ENCODE measurements at regions not wholly inside any gene's neighbourhood (a gene's known extent, or its start where the extent isn't known, plus 50 kb on each side); places are given as distances from the start of the nearest gene placed in this dataset.

DNA sequence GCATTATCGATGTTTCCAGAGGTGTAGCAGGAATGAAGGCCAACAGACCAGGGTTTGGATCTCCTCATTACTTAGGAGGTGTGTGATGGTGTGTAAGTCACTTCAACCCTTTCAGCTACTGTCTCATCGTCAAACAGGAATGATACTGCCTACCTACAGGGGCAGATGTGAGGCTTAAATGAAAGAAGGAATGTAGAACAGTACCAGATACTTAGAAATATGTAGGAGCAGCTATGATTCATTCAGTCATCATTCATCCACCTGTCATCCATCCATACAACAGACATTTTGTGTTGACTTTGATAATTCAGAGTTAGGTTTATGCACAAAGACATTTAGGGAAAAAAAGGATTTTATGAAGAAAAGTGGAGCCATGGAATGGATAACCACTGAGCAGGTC lies 486.9 kb upstream of the DAB1 start:
- no peak overlapping the region for H3K4me3 ChIP-seq (ENCODE audit: insufficient read depth, low read length, poor library complexity, severe bottlenecking)
- H3K36me3 ChIP-seq (ENCODE audit: low read length): no peaks in the 10 kb centered on the region
- H3K9ac ChIP-seq (ENCODE audit: low read length): no peak overlapping the region
- no peaks in the 10 kb centered on the region for H3F3A ChIP-seq (ENCODE audit: insufficient read depth)
- no peak overlapping the region for H3K27ac ChIP-seq (ENCODE audit: low read depth, low read length)
- no peaks in the 10 kb centered on the region for H3K27me3 ChIP-seq (ENCODE audit: low read length)
- H2AFZ ChIP-seq (ENCODE audit: low read depth, low read length, severe bottlenecking): no peak overlapping the region
- H3K4me2 ChIP-seq (ENCODE audit: low read depth, low read length, poor library complexity, severe bottlenecking): no peak overlapping the region
- no peaks in the 10 kb centered on the region for H3K9me3 ChIP-seq (ENCODE audit: insufficient read depth, low read length)
- H3K9me2 ChIP-seq (replicated peaks; ENCODE audit: insufficient read depth, low read length): no peaks in the 10 kb centered on the region
- H3K79me2 ChIP-seq (ENCODE audit: insufficient read depth, low read length): no peaks in the 10 kb centered on the region
- TF ChIP-seq, protein P1, sequence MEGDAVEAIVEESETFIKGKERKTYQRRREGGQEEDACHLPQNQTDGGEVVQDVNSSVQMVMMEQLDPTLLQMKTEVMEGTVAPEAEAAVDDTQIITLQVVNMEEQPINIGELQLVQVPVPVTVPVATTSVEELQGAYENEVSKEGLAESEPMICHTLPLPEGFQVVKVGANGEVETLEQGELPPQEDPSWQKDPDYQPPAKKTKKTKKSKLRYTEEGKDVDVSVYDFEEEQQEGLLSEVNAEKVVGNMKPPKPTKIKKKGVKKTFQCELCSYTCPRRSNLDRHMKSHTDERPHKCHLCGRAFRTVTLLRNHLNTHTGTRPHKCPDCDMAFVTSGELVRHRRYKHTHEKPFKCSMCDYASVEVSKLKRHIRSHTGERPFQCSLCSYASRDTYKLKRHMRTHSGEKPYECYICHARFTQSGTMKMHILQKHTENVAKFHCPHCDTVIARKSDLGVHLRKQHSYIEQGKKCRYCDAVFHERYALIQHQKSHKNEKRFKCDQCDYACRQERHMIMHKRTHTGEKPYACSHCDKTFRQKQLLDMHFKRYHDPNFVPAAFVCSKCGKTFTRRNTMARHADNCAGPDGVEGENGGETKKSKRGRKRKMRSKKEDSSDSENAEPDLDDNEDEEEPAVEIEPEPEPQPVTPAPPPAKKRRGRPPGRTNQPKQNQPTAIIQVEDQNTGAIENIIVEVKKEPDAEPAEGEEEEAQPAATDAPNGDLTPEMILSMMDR (IDR thresholded peaks at IDR 0.05; ENCODE audit: insufficient read depth, low read length, poor library complexity, severe bottlenecking): no peak
- no peak for TF ChIP-seq EZH2phosphoT487 (conservative IDR thresholded peaks at IDR 0.05; ENCODE audit: low read length)
- no peaks in the 10 kb centered on the region for H4K20me1 ChIP-seq (ENCODE audit: low read depth, low read length)

DNA sequence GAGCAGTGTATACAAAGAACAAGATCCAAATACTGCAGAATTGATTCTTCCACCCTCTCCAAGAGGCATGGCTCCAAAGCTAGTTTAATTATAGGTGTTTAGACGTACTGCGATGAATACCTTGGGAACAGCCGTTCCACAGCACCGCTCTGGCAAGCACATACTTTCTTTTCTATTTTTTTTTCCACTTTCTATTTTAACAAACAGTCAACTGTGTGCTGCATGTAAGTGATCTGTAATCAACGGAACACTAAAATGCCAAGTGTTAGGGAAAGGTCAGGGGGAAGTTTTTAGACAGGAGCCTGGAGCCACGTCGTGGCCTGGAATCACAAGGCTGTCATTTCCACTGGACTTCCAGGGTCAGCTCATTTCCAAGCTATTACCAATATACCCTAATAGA lies 486.4 kb upstream of the DAB1 start:
- H3K4me2 ChIP-seq (ENCODE audit: low read depth, low read length, poor library complexity, severe bottlenecking): no peak overlapping the region
- no peaks in the 10 kb centered on the region for H3K27me3 ChIP-seq (ENCODE audit: low read length)
- no peaks in the 10 kb centered on the region for H3K9me2 ChIP-seq (replicated peaks; ENCODE audit: insufficient read depth, low read length)
- no peaks in the 10 kb centered on the region for H3K36me3 ChIP-seq (ENCODE audit: low read length)
- no peaks in the 10 kb centered on the region for H3K9me3 ChIP-seq (ENCODE audit: insufficient read depth, low read length)
- H3K9ac ChIP-seq (ENCODE audit: low read length): no peak overlapping the region
- H2AFZ ChIP-seq (ENCODE audit: low read depth, low read length, severe bottlenecking): no peak overlapping the region
- no peaks in the 10 kb centered on the region for H3K79me2 ChIP-seq (ENCODE audit: insufficient read depth, low read length)
- no peaks in the 10 kb centered on the region for H4K20me1 ChIP-seq (ENCODE audit: low read depth, low read length)
- no peak for TF ChIP-seq EZH2phosphoT487 (conservative IDR thresholded peaks at IDR 0.05; ENCODE audit: low read length)
- TF ChIP-seq, protein P1 (IDR thresholded peaks at IDR 0.05; ENCODE audit: insufficient read depth, low read length, poor library complexity, severe bottlenecking): no peak
- H3K4me3 ChIP-seq (ENCODE audit: insufficient read depth, low read length, poor library complexity, severe bottlenecking): no peak overlapping the region
- H3F3A ChIP-seq (ENCODE audit: insufficient read depth): no peaks in the 10 kb centered on the region
- no peak overlapping the region for H3K27ac ChIP-seq (ENCODE audit: low read depth, low read length)

DNA sequence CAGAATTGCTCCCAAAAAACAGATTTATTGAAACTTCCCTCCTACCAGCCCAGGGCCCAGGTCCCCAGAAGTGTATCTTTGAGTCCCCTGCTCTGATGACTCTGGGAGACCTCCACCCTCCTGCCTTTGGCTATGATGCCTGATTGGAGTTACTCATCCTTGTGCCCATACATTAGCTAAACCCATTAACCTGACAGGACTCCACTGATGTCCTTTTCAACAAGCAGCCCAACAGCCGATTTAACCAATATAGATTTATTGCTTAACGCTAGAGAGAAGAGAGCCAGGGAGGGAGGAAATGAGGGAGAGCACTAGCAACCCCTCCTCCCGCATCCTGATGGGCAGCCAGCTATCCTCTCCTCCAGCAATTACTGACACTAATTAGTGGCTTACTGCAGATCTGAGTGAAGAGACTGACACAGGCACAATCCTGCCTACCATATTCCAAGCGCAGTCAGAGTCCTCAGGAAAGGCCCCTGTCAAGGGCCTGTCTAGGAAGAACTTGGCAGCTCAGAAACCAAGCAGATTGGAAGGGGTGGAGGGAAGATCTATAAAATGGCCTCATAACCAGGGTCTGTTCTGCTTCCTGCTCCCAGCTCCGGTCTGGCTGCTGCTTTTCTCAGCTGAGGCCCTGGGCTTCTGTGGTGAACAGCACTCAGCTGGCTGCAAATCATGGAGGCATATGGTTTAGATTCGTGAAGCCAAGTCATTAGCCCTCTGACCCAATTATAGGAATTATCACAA lies 484.5 kb upstream of the DAB1 start:
- no peak overlapping the region for H2AFZ ChIP-seq (ENCODE audit: low read depth, low read length, severe bottlenecking)
- H3K27me3 ChIP-seq (ENCODE audit: low read length): no peaks in the 10 kb centered on the region
- H3K4me3 ChIP-seq (ENCODE audit: insufficient read depth, low read length, poor library complexity, severe bottlenecking): no peak overlapping the region
- H4K20me1 ChIP-seq (ENCODE audit: low read depth, low read length): no peaks in the 10 kb centered on the region
- H3K9me2 ChIP-seq (replicated peaks; ENCODE audit: insufficient read depth, low read length): no peaks in the 10 kb centered on the region
- TF ChIP-seq EZH2phosphoT487 (conservative IDR thresholded peaks at IDR 0.05; ENCODE audit: low read length): no peak
- TF ChIP-seq, protein P1 (IDR thresholded peaks at IDR 0.05; ENCODE audit: insufficient read depth, low read length, poor library complexity, severe bottlenecking): no peak
- H3K9ac ChIP-seq (ENCODE audit: low read length): no peak overlapping the region
- no peak overlapping the region for H3K4me2 ChIP-seq (ENCODE audit: low read depth, low read length, poor library complexity, severe bottlenecking)
- no peaks in the 10 kb centered on the region for H3K79me2 ChIP-seq (ENCODE audit: insufficient read depth, low read length)
- H3K27ac ChIP-seq (ENCODE audit: low read depth, low read length): no peak overlapping the region
- no peaks in the 10 kb centered on the region for H3F3A ChIP-seq (ENCODE audit: insufficient read depth)
- no peaks in the 10 kb centered on the region for H3K9me3 ChIP-seq (ENCODE audit: insufficient read depth, low read length)
- no peaks in the 10 kb centered on the region for H3K36me3 ChIP-seq (ENCODE audit: low read length)
